GM23338 (cell line): ENCODE measurements at regions not wholly inside any gene's neighbourhood (a gene's known extent, or its start where the extent isn't known, plus 50 kb on each side); places are given as distances from the start of the nearest gene placed in this dataset.

ENCODE experiments used
- ATAC-seq: fragments of 200-7000 bp; cut with Tn5 transposase; 3 replicates; pipeline ENCODE4 v1.9.1; 2020
- DNase-seq: peaks from one replicate; pipeline ENCODE4 v3.0.0-alpha.2; 2015; ENCODE audit warnings: low spot score
- H2AFZ ChIP-seq: fragments of 200-600 bp; sonication (generic); 2 replicates; pipeline ENCODE4 v1.8.0; 2016; ENCODE audit warnings: antibody characterized with exemption, mild to moderate bottlenecking, moderate library complexity
- H3F3A ChIP-seq: fragments of 200-600 bp; sonication (generic); replicated peaks from 2 replicates; pipeline ENCODE4 v1.8.0; 2017; ENCODE audit warnings: antibody characterized with exemption, mixed run types, low read depth
- H3K27ac ChIP-seq: fragments of 200-600 bp; sonication (generic); 2 replicates; pipeline ENCODE4 v1.6.1; 2016; ENCODE audit warnings: low read depth
- H3K27me3 ChIP-seq: fragments of 200-600 bp; sonication (generic); 2 replicates; pipeline ENCODE4 v1.8.0; 2016; ENCODE audit warnings: mild to moderate bottlenecking, mixed run types, moderate library complexity; ENCODE audit not compliant: insufficient read depth
- H3K36me3 ChIP-seq: fragments of 200-600 bp; sonication (generic); 2 replicates; pipeline ENCODE4 v1.8.0; 2016; ENCODE audit warnings: mild to moderate bottlenecking; ENCODE audit not compliant: insufficient read depth
- H3K4me1 ChIP-seq: fragments of 200-600 bp; sonication (generic); 2 replicates; pipeline ENCODE4 v1.8.0; 2016; ENCODE audit warnings: mild to moderate bottlenecking, moderate library complexity; ENCODE audit not compliant: insufficient read depth
- H3K4me2 ChIP-seq: fragments of 200-600 bp; sonication (generic); 2 replicates; pipeline ENCODE4 v1.7.1; 2017; ENCODE audit warnings: mixed run types
- H3K4me3 ChIP-seq: fragments of 200-600 bp; sonication (generic); 2 replicates; pipeline ENCODE4 v1.6.1; 2016; ENCODE audit warnings: mixed run types
- H3K79me2 ChIP-seq: fragments of 200-600 bp; sonication (generic); replicated peaks from 2 replicates; pipeline ENCODE4 v1.8.0; 2017; ENCODE audit warnings: mild to moderate bottlenecking; ENCODE audit not compliant: insufficient read depth
- H3K9me2 ChIP-seq: fragments of 200-600 bp; sonication (generic); 2 replicates; pipeline ENCODE4 v1.8.0; 2017; ENCODE audit not compliant: insufficient read depth
- H4K20me1 ChIP-seq: fragments of 200-600 bp; sonication (generic); replicated peaks from 2 replicates; pipeline ENCODE4 v1.8.0; 2017; ENCODE audit warnings: mild to moderate bottlenecking; ENCODE audit not compliant: insufficient read depth
- H3K27ac Mint-ChIP-seq: 2 replicates; pipeline ENCODE4 v1.8.0; 2020; ENCODE audit warnings: inconsistent platforms, mild to moderate bottlenecking, moderate library complexity, mixed read lengths
- H3K27me3 Mint-ChIP-seq: 3 replicates; pipeline ENCODE4 v1.8.0; 2022; ENCODE audit warnings: low read depth, mild to moderate bottlenecking, moderate library complexity, mixed read lengths, inconsistent platforms; ENCODE audit not compliant: insufficient read depth, poor library complexity
- H3K36me3 Mint-ChIP-seq: 3 replicates; pipeline ENCODE4 v1.8.0; 2021; ENCODE audit warnings: low read depth, mild to moderate bottlenecking, inconsistent platforms, moderate library complexity, mixed read lengths
- H3K4me1 Mint-ChIP-seq: 3 replicates; pipeline ENCODE4 v1.8.0; 2020; ENCODE audit warnings: mild to moderate bottlenecking, inconsistent platforms, mixed read lengths
- H3K4me3 Mint-ChIP-seq: 3 replicates; pipeline ENCODE4 v1.8.0; 2021; ENCODE audit warnings: moderate library complexity, mild to moderate bottlenecking, inconsistent platforms, mixed read lengths
- H3K9me3 Mint-ChIP-seq: 3 replicates; pipeline ENCODE4 v1.8.0; 2020; ENCODE audit warnings: moderate library complexity, mild to moderate bottlenecking, inconsistent platforms, mixed read lengths
- ETS1 ChIP-seq: IDR thresholded peaks from 2 replicates; pipeline ENCODE4 v1.6.1; 2016; ENCODE audit warnings: antibody characterized with exemption
- EZH2 ChIP-seq: fragments of 200-600 bp; sonication (generic); IDR thresholded peaks from one replicate; pipeline ENCODE4 v1.8.0; 2017; ENCODE audit warnings: antibody characterized with exemption, mild to moderate bottlenecking, low read depth; ENCODE audit not compliant: unreplicated experiment
- JUNB ChIP-seq: IDR thresholded peaks from one replicate; pipeline ENCODE4 v1.6.1; 2016; ENCODE audit warnings: antibody characterized with exemption; ENCODE audit not compliant: unreplicated experiment
- TF ChIP-seq, protein P1 (sequence below): IDR thresholded peaks from one replicate; pipeline ENCODE4 v1.6.1; 2018; ENCODE audit warnings: antibody characterized with exemption; ENCODE audit not compliant: unreplicated experiment
- TF ChIP-seq, protein P2 (sequence below): fragments of 250-450 bp; sonication (Bioruptor Pico); IDR thresholded peaks from 2 replicates; pipeline ENCODE4 v1.5.0; 2020; ENCODE audit warnings: mild to moderate bottlenecking, moderate library complexity

- no peaks in the 10 kb centered on the region for H3K4me1 ChIP-seq
- Mint-ChIP-seq H3K4me1 (peaks cover 16% of the 10 kb centered on the region), H3K27ac (peak overlapping the region; percentile 24; the same call in 1 of the 2 replicates), H3K36me3 (no peaks in the 10 kb centered on the region; the same call in 2 of the 3 replicates), H3K27me3 (peaks cover 2% of the 10 kb centered on the region), H3K9me3 (no peaks in the 10 kb centered on the region), H3K4me3 (no peak overlapping the region)
- ATAC-seq (no peak), DNase-seq (no peak)
- no peak overlapping the region for H3K4me3 ChIP-seq
- no peak for TF ChIP-seq ETS1
- TF ChIP-seq EZH2: no peak
- H3K79me2 ChIP-seq: no peaks in the 10 kb centered on the region
- no peaks in the 10 kb centered on the region for H3K36me3 ChIP-seq
- H3F3A ChIP-seq: no peaks in the 10 kb centered on the region
- no peaks in the 10 kb centered on the region for H3K9me2 ChIP-seq
- no peaks in the 10 kb centered on the region for H3K27me3 ChIP-seq
- peak overlapping the region; percentile 15; the same call in 1 of the 2 replicates for H2AFZ ChIP-seq
- H4K20me1 ChIP-seq: no peaks in the 10 kb centered on the region
- no peak overlapping the region for H3K27ac ChIP-seq
- H3K4me2 ChIP-seq: no peak overlapping the region
Measured at GRCh38 chr6:2581011-2581410, 169.7 kb downstream of the MYLK4 start.

DNA sequence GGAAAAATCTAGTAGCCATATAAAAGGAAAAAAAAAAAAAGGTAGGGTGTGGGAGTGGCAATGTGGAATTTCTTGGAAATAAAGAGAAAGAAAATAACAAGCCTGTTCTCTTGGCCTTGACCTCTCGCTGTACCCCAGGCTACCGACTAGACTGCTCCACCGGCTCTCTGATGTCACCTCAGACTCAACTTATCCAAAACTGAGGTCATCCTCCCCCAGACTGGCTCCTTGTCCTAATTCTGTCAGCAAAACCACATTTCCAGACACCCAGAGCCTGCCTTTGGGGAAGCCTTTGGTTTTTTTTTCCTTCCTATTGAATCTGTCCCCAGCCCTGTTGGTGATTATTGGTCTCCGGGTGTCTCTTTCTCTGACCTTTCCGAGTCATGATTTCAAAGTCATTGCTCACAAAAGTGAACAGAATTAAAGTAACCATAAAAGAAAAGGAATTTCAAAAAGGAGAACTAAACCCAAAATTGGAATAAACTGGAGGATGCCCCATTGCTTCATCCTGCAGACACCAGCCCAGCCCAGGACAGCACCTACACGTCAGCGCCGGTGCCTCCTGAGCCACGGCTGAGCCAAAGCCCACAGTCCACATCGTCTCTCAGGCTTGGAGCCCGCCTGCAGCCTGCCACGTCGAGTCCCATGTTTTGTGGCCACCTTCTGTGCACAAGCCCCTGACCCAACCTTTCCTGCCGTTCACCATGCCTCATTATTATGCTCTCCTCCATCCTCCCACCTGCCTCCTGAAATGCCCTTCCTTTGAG, 170.7 kb downstream of the MYLK4 start:
- no peak overlapping the region for H2AFZ ChIP-seq

More for the DNA sequence above, 170.7 kb downstream of the MYLK4 start:
- H3K9me2 ChIP-seq: no peaks in the 10 kb centered on the region
- Mint-ChIP-seq H3K9me3 (no peaks in the 10 kb centered on the region; the same call in 2 of the 3 replicates), H3K4me1 (peaks cover 16% of the 10 kb centered on the region), H3K27ac (no peak overlapping the region), H3K36me3 (no peaks in the 10 kb centered on the region; the same call in 2 of the 3 replicates), H3K27me3 (peaks cover 2% of the 10 kb centered on the region), H3K4me3 (no peak overlapping the region)
- H3K36me3 ChIP-seq: no peaks in the 10 kb centered on the region
- DNase-seq (no peak), ATAC-seq (no peak)
- TF ChIP-seq, protein P1, sequence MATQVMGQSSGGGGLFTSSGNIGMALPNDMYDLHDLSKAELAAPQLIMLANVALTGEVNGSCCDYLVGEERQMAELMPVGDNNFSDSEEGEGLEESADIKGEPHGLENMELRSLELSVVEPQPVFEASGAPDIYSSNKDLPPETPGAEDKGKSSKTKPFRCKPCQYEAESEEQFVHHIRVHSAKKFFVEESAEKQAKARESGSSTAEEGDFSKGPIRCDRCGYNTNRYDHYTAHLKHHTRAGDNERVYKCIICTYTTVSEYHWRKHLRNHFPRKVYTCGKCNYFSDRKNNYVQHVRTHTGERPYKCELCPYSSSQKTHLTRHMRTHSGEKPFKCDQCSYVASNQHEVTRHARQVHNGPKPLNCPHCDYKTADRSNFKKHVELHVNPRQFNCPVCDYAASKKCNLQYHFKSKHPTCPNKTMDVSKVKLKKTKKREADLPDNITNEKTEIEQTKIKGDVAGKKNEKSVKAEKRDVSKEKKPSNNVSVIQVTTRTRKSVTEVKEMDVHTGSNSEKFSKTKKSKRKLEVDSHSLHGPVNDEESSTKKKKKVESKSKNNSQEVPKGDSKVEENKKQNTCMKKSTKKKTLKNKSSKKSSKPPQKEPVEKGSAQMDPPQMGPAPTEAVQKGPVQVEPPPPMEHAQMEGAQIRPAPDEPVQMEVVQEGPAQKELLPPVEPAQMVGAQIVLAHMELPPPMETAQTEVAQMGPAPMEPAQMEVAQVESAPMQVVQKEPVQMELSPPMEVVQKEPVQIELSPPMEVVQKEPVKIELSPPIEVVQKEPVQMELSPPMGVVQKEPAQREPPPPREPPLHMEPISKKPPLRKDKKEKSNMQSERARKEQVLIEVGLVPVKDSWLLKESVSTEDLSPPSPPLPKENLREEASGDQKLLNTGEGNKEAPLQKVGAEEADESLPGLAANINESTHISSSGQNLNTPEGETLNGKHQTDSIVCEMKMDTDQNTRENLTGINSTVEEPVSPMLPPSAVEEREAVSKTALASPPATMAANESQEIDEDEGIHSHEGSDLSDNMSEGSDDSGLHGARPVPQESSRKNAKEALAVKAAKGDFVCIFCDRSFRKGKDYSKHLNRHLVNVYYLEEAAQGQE: no peak
- TF ChIP-seq, protein P2, sequence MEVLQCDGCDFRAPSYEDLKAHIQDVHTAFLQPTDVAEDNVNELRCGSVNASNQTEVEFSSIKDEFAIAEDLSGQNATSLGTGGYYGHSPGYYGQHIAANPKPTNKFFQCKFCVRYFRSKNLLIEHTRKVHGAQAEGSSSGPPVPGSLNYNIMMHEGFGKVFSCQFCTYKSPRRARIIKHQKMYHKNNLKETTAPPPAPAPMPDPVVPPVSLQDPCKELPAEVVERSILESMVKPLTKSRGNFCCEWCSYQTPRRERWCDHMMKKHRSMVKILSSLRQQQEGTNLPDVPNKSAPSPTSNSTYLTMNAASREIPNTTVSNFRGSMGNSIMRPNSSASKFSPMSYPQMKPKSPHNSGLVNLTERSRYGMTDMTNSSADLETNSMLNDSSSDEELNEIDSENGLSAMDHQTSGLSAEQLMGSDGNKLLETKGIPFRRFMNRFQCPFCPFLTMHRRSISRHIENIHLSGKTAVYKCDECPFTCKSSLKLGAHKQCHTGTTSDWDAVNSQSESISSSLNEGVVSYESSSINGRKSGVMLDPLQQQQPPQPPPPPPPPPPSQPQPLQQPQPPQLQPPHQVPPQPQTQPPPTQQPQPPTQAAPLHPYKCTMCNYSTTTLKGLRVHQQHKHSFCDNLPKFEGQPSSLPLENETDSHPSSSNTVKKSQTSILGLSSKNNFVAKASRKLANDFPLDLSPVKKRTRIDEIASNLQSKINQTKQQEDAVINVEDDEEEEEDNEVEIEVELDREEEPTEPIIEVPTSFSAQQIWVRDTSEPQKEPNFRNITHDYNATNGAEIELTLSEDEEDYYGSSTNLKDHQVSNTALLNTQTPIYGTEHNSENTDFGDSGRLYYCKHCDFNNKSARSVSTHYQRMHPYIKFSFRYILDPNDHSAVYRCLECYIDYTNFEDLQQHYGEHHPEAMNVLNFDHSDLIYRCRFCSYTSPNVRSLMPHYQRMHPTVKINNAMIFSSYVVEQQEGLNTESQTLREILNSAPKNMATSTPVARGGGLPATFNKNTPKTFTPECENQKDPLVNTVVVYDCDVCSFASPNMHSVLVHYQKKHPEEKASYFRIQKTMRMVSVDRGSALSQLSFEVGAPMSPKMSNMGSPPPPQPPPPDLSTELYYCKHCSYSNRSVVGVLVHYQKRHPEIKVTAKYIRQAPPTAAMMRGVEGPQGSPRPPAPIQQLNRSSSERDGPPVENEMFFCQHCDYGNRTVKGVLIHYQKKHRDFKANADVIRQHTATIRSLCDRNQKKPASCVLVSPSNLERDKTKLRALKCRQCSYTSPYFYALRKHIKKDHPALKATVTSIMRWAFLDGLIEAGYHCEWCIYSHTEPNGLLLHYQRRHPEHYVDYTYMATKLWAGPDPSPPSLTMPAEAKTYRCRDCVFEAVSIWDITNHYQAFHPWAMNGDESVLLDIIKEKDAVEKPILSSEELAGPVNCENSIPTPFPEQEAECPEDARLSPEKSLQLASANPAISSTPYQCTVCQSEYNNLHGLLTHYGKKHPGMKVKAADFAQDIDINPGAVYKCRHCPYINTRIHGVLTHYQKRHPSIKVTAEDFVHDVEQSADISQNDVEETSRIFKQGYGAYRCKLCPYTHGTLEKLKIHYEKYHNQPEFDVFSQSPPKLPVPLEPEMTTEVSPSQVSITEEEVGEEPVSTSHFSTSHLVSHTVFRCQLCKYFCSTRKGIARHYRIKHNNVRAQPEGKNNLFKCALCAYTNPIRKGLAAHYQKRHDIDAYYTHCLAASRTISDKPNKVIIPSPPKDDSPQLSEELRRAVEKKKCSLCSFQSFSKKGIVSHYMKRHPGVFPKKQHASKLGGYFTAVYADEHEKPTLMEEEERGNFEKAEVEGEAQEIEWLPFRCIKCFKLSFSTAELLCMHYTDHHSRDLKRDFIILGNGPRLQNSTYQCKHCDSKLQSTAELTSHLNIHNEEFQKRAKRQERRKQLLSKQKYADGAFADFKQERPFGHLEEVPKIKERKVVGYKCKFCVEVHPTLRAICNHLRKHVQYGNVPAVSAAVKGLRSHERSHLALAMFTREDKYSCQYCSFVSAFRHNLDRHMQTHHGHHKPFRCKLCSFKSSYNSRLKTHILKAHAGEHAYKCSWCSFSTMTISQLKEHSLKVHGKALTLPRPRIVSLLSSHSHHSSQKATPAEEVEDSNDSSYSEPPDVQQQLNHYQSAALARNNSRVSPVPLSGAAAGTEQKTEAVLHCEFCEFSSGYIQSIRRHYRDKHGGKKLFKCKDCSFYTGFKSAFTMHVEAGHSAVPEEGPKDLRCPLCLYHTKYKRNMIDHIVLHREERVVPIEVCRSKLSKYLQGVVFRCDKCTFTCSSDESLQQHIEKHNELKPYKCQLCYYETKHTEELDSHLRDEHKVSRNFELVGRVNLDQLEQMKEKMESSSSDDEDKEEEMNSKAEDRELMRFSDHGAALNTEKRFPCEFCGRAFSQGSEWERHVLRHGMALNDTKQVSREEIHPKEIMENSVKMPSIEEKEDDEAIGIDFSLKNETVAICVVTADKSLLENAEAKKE (CRISPR knock-in tag): no peak
- no peak for TF ChIP-seq JUNB
- H4K20me1 ChIP-seq: no peaks in the 10 kb centered on the region
- H3K4me3 ChIP-seq: no peak overlapping the region
- no peaks in the 10 kb centered on the region for H3K79me2 ChIP-seq
- no peaks in the 10 kb centered on the region for H3K27me3 ChIP-seq
- H3K4me1 ChIP-seq: no peaks in the 10 kb centered on the region
- no peak overlapping the region for H3K4me2 ChIP-seq
- H3F3A ChIP-seq: no peaks in the 10 kb centered on the region
- no peak overlapping the region for H3K27ac ChIP-seq
